OCI-LY3 (cell line): ENCODE measurements at regions not wholly inside any gene's neighbourhood (a gene's known extent, or its start where the extent isn't known, plus 50 kb on each side); places are given as distances from the start of the nearest gene placed in this dataset.

Experiments
- H2AFZ ChIP-seq: fragments of 200-600, 300-600 bp; shearing (Covaris generic); 2 replicates; pipeline ENCODE4 v1.6.0; 2014; ENCODE audit warnings: antibody characterized with exemption, low read depth, low read length
- H3K27ac ChIP-seq: fragments of 200-600, 300-600 bp; sonication (generic); 2 replicates; pipeline ENCODE4 v1.5.1; 2014; ENCODE audit warnings: mild to moderate bottlenecking, low read length, moderate library complexity, mixed read lengths
- H3K27me3 ChIP-seq: fragments of 200-600, 300-600 bp; sonication (generic); 2 replicates; pipeline ENCODE4 v1.6.1; 2014; ENCODE audit warnings: low read depth, low read length, mixed read lengths
- H3K36me3 ChIP-seq: fragments of 200-600, 300-600 bp; sonication (generic); replicated peaks from 2 replicates; pipeline ENCODE3; 2014; ENCODE audit warnings: low read depth, low read length, mixed read lengths
- H3K4me1 ChIP-seq: fragments of 300-600, 200-600 bp; sonication (generic); 2 replicates; pipeline ENCODE4 v1.6.1; 2014; ENCODE audit warnings: low read length, mixed read lengths
- H3K4me2 ChIP-seq: fragments of 200-600, 300-600 bp; sonication (generic); 2 replicates; pipeline ENCODE4 v1.6.1; 2014; ENCODE audit warnings: low read length, mixed read lengths
- H3K4me3 ChIP-seq: fragments of 300-600, 200-600 bp; sonication (generic); 2 replicates; pipeline ENCODE4 v1.5.1; 2014; ENCODE audit warnings: antibody characterized with exemption, mild to moderate bottlenecking, low read length, moderate library complexity
- H3K79me2 ChIP-seq: fragments of 300-600, 200-600 bp; shearing (Covaris generic); 2 replicates; pipeline ENCODE4 v1.6.1; 2014; ENCODE audit warnings: mild to moderate bottlenecking, low read length, mixed read lengths
- H3K9ac ChIP-seq: fragments of 300-600, 200-600 bp; shearing (Covaris generic); 2 replicates; pipeline ENCODE4 v1.6.0; 2014; ENCODE audit warnings: mild to moderate bottlenecking, low read length, moderate library complexity
- H3K9me3 ChIP-seq: fragments of 200-600, 300-600 bp; shearing (Covaris generic); 2 replicates; pipeline ENCODE4 v1.6.1; 2014; ENCODE audit warnings: low read length, mixed read lengths; ENCODE audit not compliant: insufficient read depth
- H4K20me1 ChIP-seq: fragments of 200-600, 300-600 bp; sonication (generic); 2 replicates; pipeline ENCODE4 v1.6.1; 2016; ENCODE audit warnings: low read length, mixed read lengths; ENCODE audit not compliant: insufficient read depth
- EZH2phosphoT487 ChIP-seq: fragments of 200-600 bp; shearing (Covaris generic); IDR thresholded peaks from 2 replicates; pipeline ENCODE4 v1.6.1; 2018; ENCODE audit warnings: antibody characterized with exemption, mixed run types, low read depth
- TF ChIP-seq, protein P1 (sequence below): fragments of 200-600, 300-600 bp; sonication (generic); IDR thresholded peaks from 2 replicates; pipeline ENCODE4 v1.5.1; 2014; ENCODE audit warnings: antibody characterized with exemption, low read length, low read depth

DNA sequence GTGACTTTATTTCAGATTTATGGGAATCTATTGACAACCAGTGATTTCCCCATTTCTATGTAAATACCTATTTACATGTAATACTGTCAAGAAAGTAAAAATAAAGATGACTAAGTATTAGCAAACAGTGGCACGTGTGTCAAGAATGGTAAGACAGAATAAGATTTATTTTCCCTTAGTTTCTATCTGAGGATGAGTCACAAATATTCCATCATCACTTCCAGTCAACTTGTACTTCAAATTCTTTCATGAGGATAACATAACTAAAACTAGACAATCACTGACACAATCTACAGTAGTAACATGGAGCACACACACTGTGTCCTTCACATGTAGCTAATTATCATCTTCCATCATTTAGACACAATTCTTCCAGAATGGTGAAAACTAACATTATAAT, 625.3 kb upstream of the PCDH7 start:
- no peak overlapping the region for H3K27ac ChIP-seq
- no peak overlapping the region for H3K4me3 ChIP-seq
- no peaks in the 10 kb centered on the region for H4K20me1 ChIP-seq
- no peaks in the 10 kb centered on the region for H3K36me3 ChIP-seq
- no peaks in the 10 kb centered on the region for H3K4me1 ChIP-seq
- H3K9ac ChIP-seq = no peak overlapping the region
- TF ChIP-seq EZH2phosphoT487 = no peak
- TF ChIP-seq, protein P1, sequence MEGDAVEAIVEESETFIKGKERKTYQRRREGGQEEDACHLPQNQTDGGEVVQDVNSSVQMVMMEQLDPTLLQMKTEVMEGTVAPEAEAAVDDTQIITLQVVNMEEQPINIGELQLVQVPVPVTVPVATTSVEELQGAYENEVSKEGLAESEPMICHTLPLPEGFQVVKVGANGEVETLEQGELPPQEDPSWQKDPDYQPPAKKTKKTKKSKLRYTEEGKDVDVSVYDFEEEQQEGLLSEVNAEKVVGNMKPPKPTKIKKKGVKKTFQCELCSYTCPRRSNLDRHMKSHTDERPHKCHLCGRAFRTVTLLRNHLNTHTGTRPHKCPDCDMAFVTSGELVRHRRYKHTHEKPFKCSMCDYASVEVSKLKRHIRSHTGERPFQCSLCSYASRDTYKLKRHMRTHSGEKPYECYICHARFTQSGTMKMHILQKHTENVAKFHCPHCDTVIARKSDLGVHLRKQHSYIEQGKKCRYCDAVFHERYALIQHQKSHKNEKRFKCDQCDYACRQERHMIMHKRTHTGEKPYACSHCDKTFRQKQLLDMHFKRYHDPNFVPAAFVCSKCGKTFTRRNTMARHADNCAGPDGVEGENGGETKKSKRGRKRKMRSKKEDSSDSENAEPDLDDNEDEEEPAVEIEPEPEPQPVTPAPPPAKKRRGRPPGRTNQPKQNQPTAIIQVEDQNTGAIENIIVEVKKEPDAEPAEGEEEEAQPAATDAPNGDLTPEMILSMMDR = no peak
- H3K27me3 ChIP-seq = no peaks in the 10 kb centered on the region
- H2AFZ ChIP-seq = no peak overlapping the region
- no peak overlapping the region for H3K4me2 ChIP-seq
- H3K9me3 ChIP-seq = no peaks in the 10 kb centered on the region
- H3K79me2 ChIP-seq = no peaks in the 10 kb centered on the region

DNA sequence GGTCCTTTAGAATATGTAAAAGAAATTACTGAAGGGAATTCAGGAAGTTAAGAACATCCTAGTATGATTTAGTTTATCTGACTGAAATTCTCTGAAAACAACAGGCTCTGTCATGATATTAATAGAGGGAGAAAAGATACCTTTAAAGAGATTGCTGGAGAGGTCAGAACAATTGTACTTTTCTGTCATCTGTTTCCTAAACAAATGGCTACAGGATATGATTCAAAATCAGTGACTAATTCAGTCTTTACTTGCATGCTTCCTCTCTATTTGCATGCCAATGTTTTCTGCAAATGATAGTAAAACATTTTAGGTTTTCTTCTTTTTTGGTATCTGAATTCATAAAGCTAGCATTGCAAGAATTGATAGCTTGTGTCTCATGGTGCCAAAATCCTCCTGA, 616.7 kb upstream of the PCDH7 start:
- Histone ChIP-seq H3K9me3 (no peaks in the 10 kb centered on the region), H4K20me1 (no peaks in the 10 kb centered on the region), H3K79me2 (no peaks in the 10 kb centered on the region), H3K4me1 (no peaks in the 10 kb centered on the region), H3K4me3 (no peak overlapping the region), H3K27ac (no peak overlapping the region), H3K9ac (no peak overlapping the region), H3K36me3 (no peaks in the 10 kb centered on the region), H2AFZ (no peak overlapping the region), H3K4me2 (no peak overlapping the region), H3K27me3 (no peaks in the 10 kb centered on the region)
- TF ChIP-seq, protein P1 = no peak
- no peak for TF ChIP-seq EZH2phosphoT487

DNA sequence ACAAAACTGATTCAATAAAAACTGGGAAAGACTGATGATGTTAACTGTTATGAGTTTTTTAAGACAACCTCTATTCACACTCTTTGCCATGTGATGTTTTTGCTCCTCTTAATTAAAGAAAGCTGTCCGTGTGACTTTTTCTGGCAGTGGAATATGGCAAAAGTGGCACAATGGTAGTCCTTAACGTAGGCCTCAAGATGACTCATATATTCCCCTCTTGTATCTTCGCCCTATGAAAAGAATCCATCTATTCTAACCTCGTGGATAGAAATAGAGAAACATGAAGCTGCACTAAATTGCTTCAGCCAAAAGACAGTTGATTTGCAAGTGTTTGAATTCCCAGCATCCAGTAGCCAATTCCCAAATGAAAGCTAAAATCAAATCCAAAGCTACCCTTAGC, 603.8 kb upstream of the PCDH7 start:
- Histone ChIP-seq H3K9me3 (no peaks in the 10 kb centered on the region), H3K4me1 (no peaks in the 10 kb centered on the region), H3K4me3 (no peak overlapping the region), H2AFZ (no peak overlapping the region), H3K27ac (no peak overlapping the region), H3K79me2 (no peaks in the 10 kb centered on the region), H4K20me1 (no peaks in the 10 kb centered on the region), H3K36me3 (no peaks in the 10 kb centered on the region), H3K4me2 (no peak overlapping the region), H3K27me3 (no peaks in the 10 kb centered on the region), H3K9ac (no peak overlapping the region)
- TF ChIP-seq, protein P1 = no peak
- no peak for TF ChIP-seq EZH2phosphoT487

DNA sequence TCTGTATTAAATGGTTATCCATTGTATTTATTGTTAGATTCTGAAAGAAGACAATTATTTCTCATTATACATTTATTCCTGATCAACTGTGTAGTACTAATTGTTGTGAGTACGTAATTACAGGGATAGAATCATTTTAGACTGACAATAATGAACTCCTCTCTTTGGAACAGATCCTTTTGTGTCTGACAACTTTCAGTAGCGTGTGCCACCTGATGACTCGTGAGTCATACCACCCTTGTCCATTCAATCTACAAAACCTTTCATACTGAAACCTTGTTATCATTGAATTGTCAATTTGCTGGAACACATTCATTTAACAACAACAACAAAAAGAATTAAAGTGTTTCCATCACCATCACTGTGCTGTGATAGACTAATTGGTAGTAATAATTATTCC, 602.7 kb upstream of the PCDH7 start:
- TF ChIP-seq, protein P1 = no peak
- H3K27ac ChIP-seq = no peak overlapping the region
- no peaks in the 10 kb centered on the region for H3K79me2 ChIP-seq
- no peaks in the 10 kb centered on the region for H3K4me1 ChIP-seq
- no peak overlapping the region for H3K9ac ChIP-seq
- no peaks in the 10 kb centered on the region for H3K36me3 ChIP-seq
- H3K9me3 ChIP-seq = no peaks in the 10 kb centered on the region
- H2AFZ ChIP-seq = no peak overlapping the region
- H3K27me3 ChIP-seq = no peaks in the 10 kb centered on the region
- H3K4me2 ChIP-seq = no peak overlapping the region
- H4K20me1 ChIP-seq = no peaks in the 10 kb centered on the region
- no peak overlapping the region for H3K4me3 ChIP-seq
